ENCODE measurements at regions not wholly inside any gene's neighbourhood (a gene's known extent, or its start where the extent isn't known, plus 50 kb on each side); places are given as distances from the start of the nearest gene placed in this dataset.
"Not testable (repeated sequence)": the region's sequence is repeated elsewhere in the genome, so short reads cannot be mapped to it uniquely, and the experiment has no call there.

DNA sequence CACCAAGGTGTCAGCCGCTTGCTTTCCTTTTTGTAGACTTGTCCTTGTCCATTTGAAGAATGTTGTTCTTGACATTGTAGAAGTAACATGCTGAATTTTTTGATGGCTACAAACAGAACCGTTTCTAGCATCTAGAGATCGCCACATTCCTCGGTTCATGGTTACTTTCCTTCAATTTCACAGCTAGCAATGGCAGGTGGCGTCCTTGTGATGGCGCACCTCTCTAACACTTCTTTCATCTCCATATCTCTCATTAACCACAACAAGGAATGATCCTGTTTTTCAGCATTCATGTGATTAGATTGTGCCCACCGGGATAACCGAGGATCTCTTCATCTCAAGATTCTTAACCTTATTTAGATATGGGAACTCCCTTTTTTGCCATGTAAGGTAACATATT lies 2129.8 kb downstream of the NCAM2 start:
- no peak for DNase-seq

DNA sequence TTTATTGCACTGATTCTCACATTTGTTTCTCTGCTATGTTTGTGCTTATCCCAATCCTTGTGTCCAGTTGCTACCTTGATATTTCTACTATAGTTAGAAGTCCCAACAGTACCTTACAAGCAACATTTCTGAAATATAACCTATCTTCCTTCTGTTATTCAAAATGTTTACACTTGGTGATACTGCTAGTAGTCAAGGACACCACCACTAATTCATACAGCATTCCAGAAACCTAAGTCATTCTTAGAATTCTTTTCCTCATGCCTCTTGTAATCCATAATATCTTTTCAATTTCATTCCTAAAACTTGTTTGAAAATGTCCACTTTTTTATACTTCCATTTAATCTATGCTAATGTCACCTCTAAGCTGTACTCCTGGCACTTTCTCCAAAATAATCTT lies 2132.1 kb downstream of the NCAM2 start:
- no peak for DNase-seq

GRCh38 chr21:23131177-23131576 lies 2133.0 kb downstream of the NCAM2 start:
- no peak for DNase-seq

- DNase-seq, result no peak
Observed at GRCh38 chr21:23138797-23139196, 2140.6 kb downstream of the NCAM2 start.

- DNase-seq, result no peak
Observed at GRCh38 chr21:23152130-23152529, 2153.9 kb downstream of the NCAM2 start.

GRCh38 chr21:23153842-23154241 lies 2155.6 kb downstream of the NCAM2 start:
- not testable (repeated sequence) for DNase-seq

DNA sequence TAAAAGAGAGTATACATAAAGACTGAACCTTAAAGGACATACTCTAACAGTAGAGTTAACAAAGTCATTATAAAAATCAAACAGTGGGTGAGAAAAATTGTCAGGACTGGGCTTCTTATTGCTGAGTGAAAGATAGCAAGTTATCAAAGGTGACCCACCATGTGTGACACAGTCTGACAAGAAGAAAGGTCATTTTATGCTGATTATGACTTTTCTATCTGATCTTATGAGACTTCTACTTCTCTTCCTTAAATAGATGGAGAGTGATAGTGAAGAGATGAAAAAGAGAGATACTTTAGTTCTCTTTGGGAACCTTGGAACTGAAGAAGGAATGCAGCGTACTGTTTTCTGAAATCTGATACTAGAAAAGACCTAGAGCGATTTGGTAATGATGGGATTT lies 2157.1 kb downstream of the NCAM2 start:
- DNase-seq, result no peak

DNA sequence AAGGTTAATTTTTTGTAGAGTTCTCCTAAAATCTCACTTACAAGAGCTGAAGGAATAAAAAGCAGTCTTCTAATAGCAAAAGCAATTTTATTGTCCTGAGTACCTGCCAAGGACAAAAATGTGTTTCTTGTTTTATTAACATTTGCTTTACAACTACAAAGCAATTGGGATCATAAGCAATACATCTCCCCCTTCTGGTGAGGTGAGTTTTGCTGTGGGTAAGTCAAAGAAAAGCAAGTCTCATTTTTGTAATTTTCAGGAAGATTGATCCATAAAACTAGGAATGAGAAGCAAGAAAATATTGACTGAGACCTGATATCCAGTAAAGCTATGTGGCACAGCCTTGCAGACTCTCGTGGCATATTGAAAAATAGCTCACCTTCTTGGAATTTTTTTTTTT lies 2162.7 kb downstream of the NCAM2 start:
- DNase-seq, result no peak

GRCh38 chr21:23162198-23162946 lies 2164.2 kb downstream of the NCAM2 start:
- no peak for DNase-seq
